Stimulated activated CD8-positive, alpha-beta memory T cell treated with anti-CD3 and anti-CD28 coated beads, Interleukin-15, amount 100 ng/mL, for 24 hours (primary cell): ENCODE measurements at regions not wholly inside any gene's neighbourhood (a gene's known extent, or its start where the extent isn't known, plus 50 kb on each side); places are given as distances from the start of the nearest gene placed in this dataset.

ENCODE experiments used
- DNase-seq: peaks from one replicate; pipeline ENCODE4 v3.0.0-alpha.2; 2020; ENCODE audit warnings: low read depth

DNA sequence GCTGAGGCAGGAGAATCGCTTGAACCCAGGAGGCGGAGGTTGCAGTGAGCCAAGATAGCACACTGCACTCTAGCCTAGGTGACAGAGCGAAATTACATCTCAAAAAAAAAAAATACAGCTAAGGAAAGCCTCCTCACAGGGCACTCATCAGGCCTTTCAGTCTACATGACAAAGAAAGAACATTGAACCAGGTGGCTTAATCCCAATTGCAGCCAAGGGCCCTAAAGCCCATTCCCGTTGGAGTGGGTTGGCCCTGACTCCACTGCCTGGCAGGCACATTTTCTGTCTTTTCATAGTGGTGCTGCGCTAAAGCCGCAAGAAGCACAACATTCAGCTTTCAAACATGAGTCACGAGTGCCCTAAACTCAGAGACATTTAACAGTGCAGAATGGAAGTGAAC, 372.5 kb downstream of the RNF144A start:
- no peak for DNase-seq

- no peak for DNase-seq
Observed at GRCh38 chr2:7292154-7292691, 375.0 kb downstream of the RNF144A start.

DNA sequence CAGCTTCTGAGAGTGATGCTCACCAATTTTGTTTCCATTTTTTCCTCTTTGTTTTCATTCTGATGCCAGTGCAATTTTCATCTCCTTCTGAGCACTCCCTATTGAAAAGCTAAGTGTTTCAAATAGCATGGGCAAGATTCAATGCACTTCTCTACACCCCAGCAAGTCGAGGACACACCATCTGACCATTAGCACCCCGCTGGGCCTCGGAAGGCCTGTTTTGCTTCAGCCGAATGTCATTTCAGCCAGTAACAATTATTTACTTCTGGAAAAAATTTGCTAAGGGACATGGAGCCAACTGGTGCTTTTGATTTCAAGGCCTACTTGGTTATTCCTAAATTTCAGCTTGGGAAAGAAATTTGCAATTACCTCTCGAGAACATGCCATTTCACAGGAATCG, 392.4 kb downstream of the RNF144A start:
- no peak for DNase-seq

DNA sequence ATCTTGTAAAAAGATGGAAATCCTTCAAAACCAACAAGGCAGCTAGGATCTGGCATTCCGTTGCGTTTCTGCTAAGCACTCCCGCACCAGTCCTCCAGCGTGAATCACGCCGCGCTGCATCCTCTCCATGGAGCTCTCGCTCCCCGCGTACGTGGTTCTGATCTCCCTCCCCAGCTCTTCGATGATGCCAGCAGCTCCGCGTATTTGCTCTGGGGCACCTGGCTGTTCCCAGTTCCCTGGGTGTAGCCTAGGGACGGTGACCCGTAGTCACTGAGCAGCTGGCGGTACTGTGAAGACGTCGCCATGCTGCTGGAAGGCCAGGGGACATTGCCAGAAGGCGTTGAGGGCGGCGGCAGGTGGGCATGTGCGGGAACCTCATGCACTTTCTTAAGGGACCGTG, 407.5 kb downstream of the RNF144A start:
- DNase-seq, result no peak

- DNase-seq, result no peak
Observed at GRCh38 chr2:7325186-7325585, 408.0 kb downstream of the RNF144A start.

DNA sequence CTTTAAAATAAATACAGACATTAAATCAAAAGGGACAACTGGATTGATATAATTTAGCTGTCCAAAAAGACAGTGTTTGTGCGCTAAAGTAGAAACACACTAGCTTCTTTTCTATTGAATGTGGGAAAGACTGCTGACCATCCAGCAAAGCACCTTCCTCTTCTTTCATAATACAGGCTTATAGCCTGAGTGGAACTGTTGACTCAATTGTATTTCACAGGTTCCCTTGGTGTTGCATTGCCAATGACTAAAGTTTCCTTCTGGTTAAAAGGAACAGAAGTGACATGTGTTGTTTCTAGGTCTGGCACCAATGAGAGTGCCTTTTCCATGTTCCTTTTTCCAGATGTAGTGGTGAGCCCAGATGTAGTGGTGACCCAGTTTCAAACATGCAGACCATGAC, 412.3 kb downstream of the RNF144A start:
- no peak for DNase-seq

DNA sequence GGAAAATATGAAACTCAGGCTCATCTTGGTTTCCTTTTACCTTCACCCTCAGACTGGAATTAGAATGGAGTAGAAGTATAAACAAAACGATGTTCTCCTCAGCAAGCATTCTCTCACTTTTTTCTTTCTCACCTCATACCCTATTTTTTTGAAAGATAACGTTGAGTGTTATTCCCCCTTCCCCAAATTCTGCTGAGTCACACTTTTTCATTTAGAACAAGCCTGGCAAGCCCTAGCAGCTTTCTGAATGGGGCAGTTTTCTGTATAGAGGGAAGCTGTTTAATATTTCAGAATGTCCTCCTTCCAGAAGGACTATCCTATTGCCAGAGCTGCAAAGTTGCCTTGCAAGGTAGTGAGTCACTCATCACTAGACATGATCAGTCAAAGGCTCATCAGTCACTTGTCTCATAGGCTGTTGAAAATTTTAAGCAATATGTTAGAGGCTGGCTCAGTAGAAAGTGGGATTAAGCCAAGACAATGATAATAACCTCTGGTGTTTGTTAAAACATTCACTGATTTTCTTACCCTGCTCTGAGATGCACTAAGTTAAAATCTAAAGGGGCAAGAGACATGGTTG, 416.1 kb downstream of the RNF144A start:
- DNase-seq, result no peak

DNA sequence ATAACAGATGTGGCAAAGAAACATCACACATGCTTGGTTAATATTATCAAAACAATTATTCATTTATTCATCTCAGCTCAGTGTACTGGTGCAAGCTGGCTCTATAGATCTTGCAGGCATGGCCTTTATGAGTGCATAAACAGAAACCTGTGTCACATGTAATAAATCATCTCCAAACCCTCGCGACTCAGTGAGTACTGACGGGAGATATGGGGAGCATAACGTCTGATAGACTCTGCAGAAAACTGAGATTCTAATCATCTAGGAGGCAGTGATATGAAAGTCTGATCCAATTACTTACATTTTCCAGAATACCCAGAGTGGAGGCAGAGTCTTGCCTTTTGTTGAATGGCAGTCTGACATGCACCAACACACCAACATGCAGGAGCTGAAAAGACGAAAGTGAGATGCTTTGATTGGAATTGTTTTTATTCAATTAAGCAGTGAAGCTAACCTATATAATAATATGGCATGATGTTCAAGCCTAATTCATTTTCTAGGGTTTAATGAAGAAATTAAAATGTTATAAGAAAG, 416.8 kb downstream of the RNF144A start:
- DNase-seq, result no peak

- DNase-seq, result no peak
Observed at GRCh38 chr2:7338961-7339360, 421.7 kb downstream of the RNF144A start.

GRCh38 chr2:7346336-7346735, 429.1 kb downstream of the RNF144A start:
- no peak for DNase-seq

GRCh38 chr2:7348761-7349160, 431.5 kb downstream of the RNF144A start:
- no peak for DNase-seq

DNA sequence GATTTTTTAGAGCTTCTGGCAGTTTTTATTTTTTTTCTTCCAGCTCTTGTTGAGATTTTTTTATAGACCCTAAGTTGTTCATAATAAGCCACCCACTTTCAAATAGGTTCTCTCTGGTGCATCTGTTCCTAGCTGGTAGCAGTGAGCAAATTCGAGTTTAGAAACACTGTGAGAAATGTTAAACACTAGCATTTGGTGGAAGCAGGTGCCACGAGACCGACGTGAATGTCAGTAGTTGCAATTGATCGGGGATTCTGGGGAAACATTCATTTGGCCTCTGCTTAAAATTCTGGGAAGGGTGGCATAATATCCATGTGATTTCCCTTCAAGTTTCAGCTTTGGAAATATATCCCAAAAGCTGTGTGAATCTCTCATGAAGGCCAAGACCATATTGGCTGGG, 435.0 kb downstream of the RNF144A start:
- no peak for DNase-seq

DNA sequence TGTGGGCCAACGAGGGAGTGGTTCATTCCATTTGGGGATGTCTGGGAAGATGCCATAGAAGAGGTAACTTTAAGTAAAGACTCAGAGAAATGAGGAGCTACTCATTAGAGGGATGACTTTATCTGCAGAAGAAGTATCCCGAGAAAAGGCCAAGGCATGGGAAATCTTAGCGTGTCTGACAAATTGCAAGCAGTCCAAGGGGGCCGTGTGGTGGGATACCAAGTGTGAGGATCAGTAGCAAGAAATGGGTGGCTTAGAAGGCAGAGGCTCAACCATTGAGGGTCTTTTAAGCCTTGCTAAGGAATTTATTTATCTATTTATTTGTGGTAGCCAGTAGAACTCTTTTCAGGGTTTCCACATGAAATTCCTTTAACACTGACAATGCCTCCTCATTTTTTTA, 436.4 kb downstream of the RNF144A start:
- DNase-seq, result no peak

DNA sequence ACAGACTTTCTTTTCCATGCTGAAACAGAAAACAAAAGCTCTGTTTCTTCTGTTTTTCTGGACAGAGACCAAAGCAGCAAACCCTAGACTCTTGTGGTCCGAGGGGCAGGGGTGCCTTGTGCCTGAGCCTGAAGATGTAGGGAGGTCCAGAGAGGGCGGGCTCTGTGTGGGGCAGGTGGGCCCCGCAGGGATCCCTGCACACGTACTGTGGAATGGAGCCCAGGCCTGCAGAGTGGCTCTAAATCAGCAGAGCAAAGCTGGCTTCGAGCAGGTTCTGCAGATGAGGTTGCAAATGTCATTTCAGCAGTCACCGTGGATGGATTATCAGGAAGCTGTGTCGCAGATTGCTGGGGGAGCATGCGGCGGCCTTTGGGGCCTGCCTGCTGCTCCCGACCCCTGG, 438.6 kb downstream of the RNF144A start:
- no peak for DNase-seq

DNA sequence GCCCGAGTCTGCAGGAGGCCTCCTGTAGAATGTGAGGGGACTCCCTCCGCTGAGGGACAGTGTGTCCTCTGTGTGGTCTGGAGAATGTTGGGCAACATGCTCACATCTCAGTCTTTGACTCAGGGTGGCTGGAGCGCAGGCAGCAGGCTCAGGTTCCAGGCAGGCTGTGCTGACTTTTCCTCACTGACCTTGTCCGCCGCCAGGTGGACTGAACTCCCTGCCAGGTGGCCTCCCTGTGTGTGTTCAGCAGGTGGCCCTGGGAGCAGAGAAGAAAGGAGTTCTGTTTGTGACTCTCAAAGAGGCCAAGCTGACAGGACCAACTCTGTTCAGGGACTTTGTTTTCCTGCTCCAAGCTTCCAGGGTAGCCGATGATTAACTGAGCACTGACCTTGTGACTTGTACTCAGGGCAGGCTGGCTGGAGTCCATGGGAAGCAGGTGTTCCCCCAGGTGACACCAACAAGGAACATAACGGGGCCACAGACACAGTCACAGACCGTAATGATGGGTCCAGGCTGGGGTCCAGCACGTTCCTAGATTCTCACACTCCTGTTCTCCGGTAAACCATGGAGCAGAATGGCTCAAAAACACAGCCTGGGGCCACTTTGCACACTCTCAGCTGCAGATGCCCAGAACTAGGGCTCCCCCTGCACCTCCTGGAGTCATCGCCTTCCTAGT, 439.8 kb downstream of the RNF144A start:
- DNase-seq, result no peak

DNA sequence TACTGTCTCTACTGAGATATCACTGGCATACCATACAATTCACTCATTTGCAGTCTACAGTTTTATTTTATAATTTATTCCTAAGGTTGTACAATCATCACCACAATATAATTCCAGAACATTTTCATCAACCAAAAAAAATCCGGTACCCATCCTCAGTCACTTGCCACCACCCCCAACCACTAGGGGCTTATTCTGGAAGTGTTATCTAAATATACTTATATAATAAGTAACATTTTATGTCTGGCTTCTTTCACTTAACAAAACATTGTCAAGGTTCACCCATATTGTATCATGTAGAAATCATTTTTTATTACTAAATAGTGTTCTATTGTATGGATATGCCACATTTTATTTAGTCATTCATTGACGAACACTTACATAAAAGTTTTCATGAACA, 440.8 kb downstream of the RNF144A start:
- no peak for DNase-seq

DNA sequence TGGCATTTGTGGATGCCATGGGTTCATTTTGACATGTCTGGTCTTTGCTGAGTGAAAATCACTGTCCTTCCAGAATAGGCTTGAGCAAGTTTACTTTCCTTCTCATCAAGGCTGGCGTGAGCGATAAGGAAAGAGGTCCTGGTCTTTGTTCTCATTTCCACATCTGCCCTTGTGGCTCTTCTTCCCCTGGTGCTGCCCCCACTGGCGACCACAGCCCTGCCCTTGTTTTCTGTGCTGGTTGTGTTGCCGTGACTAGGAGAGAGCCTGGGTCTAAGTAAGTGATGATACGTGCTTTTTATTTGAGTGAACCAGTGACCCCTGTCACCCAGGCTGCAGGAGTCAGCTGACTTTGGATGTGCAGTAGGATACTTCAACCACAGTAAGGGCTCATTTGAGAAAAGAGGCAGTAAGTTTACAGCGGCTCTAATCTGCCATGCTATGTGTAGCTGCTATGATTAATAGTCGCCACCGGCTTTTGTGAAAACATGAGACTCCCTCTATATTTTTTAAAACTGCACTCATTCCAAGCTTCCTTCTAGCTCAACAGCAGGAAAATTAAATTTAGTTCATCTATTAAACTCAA, 441.7 kb downstream of the RNF144A start:
- no peak for DNase-seq

GRCh38 chr2:7363906-7364305, 446.7 kb downstream of the RNF144A start:
- no peak for DNase-seq

GRCh38 chr2:7368211-7368610, 451.0 kb downstream of the RNF144A start:
- no peak for DNase-seq

DNA sequence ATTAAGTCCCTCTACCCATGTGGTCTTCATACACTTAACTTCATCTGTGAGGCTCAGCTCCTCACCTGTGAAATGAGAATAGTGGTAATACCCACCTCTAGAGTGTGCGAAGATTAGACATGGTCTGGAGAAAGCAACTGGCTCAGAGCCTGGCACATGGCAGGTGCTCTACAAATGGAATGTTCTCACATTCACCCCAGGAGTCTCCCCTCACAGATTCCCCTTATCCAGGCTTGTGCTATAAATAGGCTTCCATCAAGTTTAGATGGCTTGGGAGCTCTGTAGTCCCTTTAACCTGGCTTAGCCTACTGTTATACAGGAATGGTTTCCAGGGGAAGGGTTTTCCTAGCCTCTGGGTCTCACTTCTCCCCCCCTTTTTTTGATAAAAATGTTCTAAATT, 455.9 kb downstream of the RNF144A start:
- no peak for DNase-seq

DNA sequence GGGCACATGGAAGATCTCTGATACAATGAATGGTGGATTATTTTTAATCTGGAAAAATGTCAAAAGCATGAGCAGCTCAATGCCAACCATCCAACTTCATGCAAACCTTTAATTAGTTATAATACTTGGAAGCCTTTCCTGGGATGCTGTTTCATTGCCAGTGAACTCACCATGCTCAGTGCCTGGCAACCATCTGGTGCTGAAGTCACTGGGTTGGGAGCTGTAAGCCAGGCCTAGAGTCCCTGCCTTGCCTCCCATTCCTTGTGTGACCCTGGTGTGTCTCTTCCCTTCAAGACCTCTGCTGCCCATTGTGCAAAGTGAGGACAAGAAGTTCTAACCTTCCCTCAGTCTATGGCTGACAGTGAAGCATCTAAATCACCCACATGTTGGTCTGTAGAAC, 458.7 kb downstream of the RNF144A start:
- no peak for DNase-seq

- DNase-seq, result no peak
Observed at GRCh38 chr2:7377916-7378569, 460.8 kb downstream of the RNF144A start.

GRCh38 chr2:7378591-7378990, 461.4 kb downstream of the RNF144A start:
- no peak for DNase-seq
